Neural crest cell (in vitro differentiated cells): ENCODE measurements at regions not wholly inside any gene's neighbourhood (a gene's known extent, or its start where the extent isn't known, plus 50 kb on each side); places are given as distances from the start of the nearest gene placed in this dataset.
A peak's percentile ranks its signal among the peaks of the same experiment; 100 is the strongest.

Source experiments
- DNase-seq: peaks from one replicate; pipeline ENCODE4 v3.0.0; 2021; ENCODE audit warnings: low read depth, mixed read lengths, low spot score
- H3K27ac Mint-ChIP-seq: one replicate; pipeline ENCODE4 v1.8.0; 2021; ENCODE audit warnings: mild to moderate bottlenecking, mixed read lengths; ENCODE audit not compliant: unreplicated experiment
- H3K27me3 Mint-ChIP-seq: 2 replicates; pipeline ENCODE4 v1.8.0; 2021; ENCODE audit warnings: low read depth, mild to moderate bottlenecking, mixed read lengths
- H3K36me3 Mint-ChIP-seq: 2 replicates; pipeline ENCODE4 v1.8.0; 2021; ENCODE audit warnings: low read depth, mild to moderate bottlenecking, mixed read lengths
- H3K4me1 Mint-ChIP-seq: 2 replicates; pipeline ENCODE4 v1.8.0; 2021; ENCODE audit warnings: mixed read lengths
- H3K4me3 Mint-ChIP-seq: one replicate; pipeline ENCODE4 v1.8.0; 2021; ENCODE audit warnings: mild to moderate bottlenecking, mixed read lengths
- H3K9me3 Mint-ChIP-seq: 2 replicates; pipeline ENCODE4 v1.8.0; 2021; ENCODE audit warnings: mixed read lengths
- CTCF ChIP-seq: fragments of 200-600 bp; sonication (generic); conservative IDR thresholded peaks from 2 replicates; pipeline ENCODE4 v1.5.0; 2021; ENCODE audit warnings: antibody characterized with exemption, mild to moderate bottlenecking

GRCh38 chr3:10599017-10599416 lies 93.6 kb upstream of the ATP2B2 start:
- H3K36me3 Mint-ChIP-seq, result no peaks in the 10 kb centered on the region
- H3K27me3 Mint-ChIP-seq, result peaks cover 52% of the 10 kb centered on the region
- peak overlapping the region; percentile 57 for H3K27ac Mint-ChIP-seq

GRCh38 chr3:10599444-10599843 lies 94.1 kb upstream of the ATP2B2 start:
- H3K4me3 Mint-ChIP-seq, result no peak overlapping the region
- peaks cover 57% of the 10 kb centered on the region for H3K27me3 Mint-ChIP-seq
- H3K9me3 Mint-ChIP-seq, result peaks cover 3% of the 10 kb centered on the region
- TF ChIP-seq CTCF, result no peak
- peaks cover 17% of the 10 kb centered on the region for H3K4me1 Mint-ChIP-seq
- no peak for DNase-seq
- H3K36me3 Mint-ChIP-seq, result no peaks in the 10 kb centered on the region
- peak overlapping the region; percentile 57 for H3K27ac Mint-ChIP-seq

More at GRCh38 chr3:10599017-10599416, 93.6 kb upstream of the ATP2B2 start:
- no peak for TF ChIP-seq CTCF
- Mint-ChIP-seq H3K4me1 (peaks cover 17% of the 10 kb centered on the region), H3K9me3 (peaks cover 3% of the 10 kb centered on the region), H3K4me3 (no peak overlapping the region)
- DNase-seq, result no peak

- no peak for TF ChIP-seq CTCF
- Mint-ChIP-seq H3K27ac (no peak overlapping the region), H3K4me3 (no peak overlapping the region), H3K4me1 (peaks cover 17% of the 10 kb centered on the region), H3K27me3 (peaks cover 58% of the 10 kb centered on the region), H3K9me3 (no peaks in the 10 kb centered on the region), H3K36me3 (no peaks in the 10 kb centered on the region)
- DNase-seq, result no peak
Observed at GRCh38 chr3:10600296-10600714, 94.9 kb upstream of the ATP2B2 start.

DNA sequence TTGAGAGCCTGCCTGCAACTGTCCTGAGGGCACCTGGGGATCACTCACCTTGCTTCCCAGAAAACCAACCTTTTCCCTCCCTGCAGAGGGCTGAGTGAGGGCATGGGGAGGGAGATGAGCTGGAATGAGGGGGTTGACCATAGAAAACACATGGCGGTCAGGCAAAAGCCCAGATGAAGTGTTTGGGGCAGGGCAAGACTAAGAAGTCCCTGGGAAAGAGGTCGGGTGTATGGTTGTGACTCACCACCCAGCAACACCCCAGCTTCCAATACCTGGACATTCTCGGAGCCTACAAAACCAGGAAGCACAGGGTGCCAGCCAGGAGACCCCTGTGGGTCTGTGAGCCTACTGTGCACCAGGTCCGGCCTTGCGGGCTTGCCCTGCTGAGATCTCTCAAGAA lies 95.3 kb upstream of the ATP2B2 start:
- TF ChIP-seq CTCF, result no peak
- Mint-ChIP-seq H3K36me3 (no peaks in the 10 kb centered on the region), H3K4me1 (peaks cover 17% of the 10 kb centered on the region), H3K4me3 (no peak overlapping the region), H3K9me3 (no peaks in the 10 kb centered on the region), H3K27ac (no peak overlapping the region), H3K27me3 (peaks cover 58% of the 10 kb centered on the region)
- no peak for DNase-seq

- H3K36me3 Mint-ChIP-seq, result no peaks in the 10 kb centered on the region
- H3K27ac Mint-ChIP-seq, result no peak overlapping the region
- H3K4me1 Mint-ChIP-seq, result peaks cover 17% of the 10 kb centered on the region
- peaks cover 62% of the 10 kb centered on the region for H3K27me3 Mint-ChIP-seq
- no peak for DNase-seq
- no peak overlapping the region for H3K4me3 Mint-ChIP-seq
- TF ChIP-seq CTCF, result no peak
- no peaks in the 10 kb centered on the region for H3K9me3 Mint-ChIP-seq
Observed at GRCh38 chr3:10601151-10601856, 95.9 kb upstream of the ATP2B2 start.
